ENCODE measurements at regions not wholly inside any gene's neighbourhood (a gene's known extent, or its start where the extent isn't known, plus 50 kb on each side); places are given as distances from the start of the nearest gene placed in this dataset.

- H3K4me1 Mint-ChIP-seq = no peaks in the 10 kb centered on the region
- DNase-seq = no peak
- H3K27ac Mint-ChIP-seq = no peak overlapping the region
- TF ChIP-seq CTCF (conservative IDR thresholded peaks at IDR 0.05) = no peak
- Histone ChIP-seq H3K36me3 (ENCODE audit: control insufficient read depth, insufficient read depth, low read length) (no peaks in the 10 kb centered on the region), H3K9ac (ENCODE audit: extremely low read depth, low read length, poor library complexity, severe bottlenecking) (no peak overlapping the region), H3K4me3 (ENCODE audit: low read length) (no peak overlapping the region), H3K9me3 (ENCODE audit: control insufficient read depth, low read length) (no peaks in the 10 kb centered on the region), H3K27me3 (ENCODE audit: control insufficient read depth, insufficient read depth, low read length, poor library complexity, severe bottlenecking) (no peaks in the 10 kb centered on the region), H3K27ac (ENCODE audit: low read depth, low read length) (no peak overlapping the region), H3K4me1 (ENCODE audit: control insufficient read depth, insufficient read depth, low read length) (no peaks in the 10 kb centered on the region)
- no peaks in the 10 kb centered on the region for H3K9me3 Mint-ChIP-seq
- 93 to 95% methylated on average over 3 to 10 of the region's 10 CpGs for WGBS, 2 experiments (ENCODE audit: insufficient coverage in 1 of 2, insufficient read length in 1 of 2)
- H3K36me3 Mint-ChIP-seq (ENCODE audit: low read depth) = no peaks in the 10 kb centered on the region
- H3K4me3 Mint-ChIP-seq = no peak overlapping the region
- H3K27me3 Mint-ChIP-seq (ENCODE audit: insufficient read depth) = no peaks in the 10 kb centered on the region
Observed at GRCh38 chr5:107012371-107012770, 658.4 kb downstream of the EFNA5 start.

- WGBS, 2 experiments (ENCODE audit: insufficient coverage in 1 of 2, insufficient read length in 1 of 2) = 89 to 92% methylated on average over 7 of the region's 7 CpGs
Observed at GRCh38 chr5:107011605-107012004, 659.1 kb downstream of the EFNA5 start.

GRCh38 chr5:107010060-107010459, 660.7 kb downstream of the EFNA5 start:
- H3K27me3 ChIP-seq (ENCODE audit: control insufficient read depth, insufficient read depth, low read length, poor library complexity, severe bottlenecking) = no peaks in the 10 kb centered on the region
- Mint-ChIP-seq H3K4me1 (peaks cover 4% of the 10 kb centered on the region), H3K4me3 (no peak overlapping the region), H3K9me3 (no peaks in the 10 kb centered on the region), H3K36me3 (ENCODE audit: low read depth) (no peaks in the 10 kb centered on the region), H3K27ac (no peak overlapping the region), H3K27me3 (ENCODE audit: insufficient read depth) (no peaks in the 10 kb centered on the region)
- no peaks in the 10 kb centered on the region for H3K4me1 ChIP-seq (ENCODE audit: control insufficient read depth, insufficient read depth, low read length)
- no peak for TF ChIP-seq CTCF (conservative IDR thresholded peaks at IDR 0.05)
- no peak for DNase-seq
- H3K27ac ChIP-seq (ENCODE audit: low read depth, low read length) = no peak overlapping the region
- H3K4me3 ChIP-seq (ENCODE audit: low read length) = no peak overlapping the region
- no peaks in the 10 kb centered on the region for H3K36me3 ChIP-seq (ENCODE audit: control insufficient read depth, insufficient read depth, low read length)
- WGBS, 2 experiments (ENCODE audit: insufficient coverage in 1 of 2, insufficient read length in 1 of 2) = 91% methylated on average over 5 of the region's 6 CpGs; no CpG with 5 or more reads in 1 of the 2 experiments
- H3K9me3 ChIP-seq (ENCODE audit: control insufficient read depth, low read length) = no peaks in the 10 kb centered on the region
- no peak overlapping the region for H3K9ac ChIP-seq (ENCODE audit: extremely low read depth, low read length, poor library complexity, severe bottlenecking)

More at GRCh38 chr5:107011605-107012004, 659.1 kb downstream of the EFNA5 start:
- Mint-ChIP-seq H3K27me3 (ENCODE audit: insufficient read depth) (no peaks in the 10 kb centered on the region), H3K9me3 (no peaks in the 10 kb centered on the region), H3K27ac (no peak overlapping the region), H3K4me3 (no peak overlapping the region), H3K4me1 (no peaks in the 10 kb centered on the region), H3K36me3 (ENCODE audit: low read depth) (no peaks in the 10 kb centered on the region)
- no peaks in the 10 kb centered on the region for H3K4me1 ChIP-seq (ENCODE audit: control insufficient read depth, insufficient read depth, low read length)
- H3K9me3 ChIP-seq (ENCODE audit: control insufficient read depth, low read length) = no peaks in the 10 kb centered on the region
- no peak for DNase-seq
- no peaks in the 10 kb centered on the region for H3K27me3 ChIP-seq (ENCODE audit: control insufficient read depth, insufficient read depth, low read length, poor library complexity, severe bottlenecking)
- no peak for TF ChIP-seq CTCF (conservative IDR thresholded peaks at IDR 0.05)
- H3K27ac ChIP-seq (ENCODE audit: low read depth, low read length) = no peak overlapping the region
- no peaks in the 10 kb centered on the region for H3K36me3 ChIP-seq (ENCODE audit: control insufficient read depth, insufficient read depth, low read length)
- H3K4me3 ChIP-seq (ENCODE audit: low read length) = no peak overlapping the region
- H3K9ac ChIP-seq (ENCODE audit: extremely low read depth, low read length, poor library complexity, severe bottlenecking) = no peak overlapping the region

All from endodermal cell (in vitro differentiated cells).